ENCODE measurements at regions not wholly inside any gene's neighbourhood (a gene's known extent, or its start where the extent isn't known, plus 50 kb on each side); places are given as distances from the start of the nearest gene placed in this dataset.

- no peak for DNase-seq (ENCODE audit: low read depth)
These were observed 222.9 kb downstream of the BRD1 start for GRCh38 chr22:49604732-49605302.

- no peak for DNase-seq (ENCODE audit: low read depth)
These were observed 224.7 kb downstream of the BRD1 start for GRCh38 chr22:49603016-49603415.

- DNase-seq (ENCODE audit: low read depth) = no peak
These were observed 225.2 kb downstream of the BRD1 start for GRCh38 chr22:49602481-49602880.

GRCh38 chr22:49601614-49602321 lies 225.9 kb downstream of the BRD1 start:
- no peak for DNase-seq (ENCODE audit: low read depth)

GRCh38 chr22:49600891-49601431 lies 226.7 kb downstream of the BRD1 start:
- DNase-seq (ENCODE audit: low read depth) = no peak

GRCh38 chr22:49600468-49600867 lies 227.2 kb downstream of the BRD1 start:
- DNase-seq (ENCODE audit: low read depth) = no peak

- DNase-seq (ENCODE audit: low read depth) = no peak
These were observed 227.8 kb downstream of the BRD1 start for GRCh38 chr22:49599691-49600455.

GRCh38 chr22:49599039-49599438 lies 228.6 kb downstream of the BRD1 start:
- no peak for DNase-seq (ENCODE audit: low read depth)

- DNase-seq (ENCODE audit: low read depth) = no peak
These were observed 229.3 kb downstream of the BRD1 start for GRCh38 chr22:49598338-49598737.

GRCh38 chr22:49597428-49598039 lies 230.1 kb downstream of the BRD1 start:
- DNase-seq (ENCODE audit: low read depth) = no peak

GRCh38 chr22:49595465-49596078 lies 232.1 kb downstream of the BRD1 start:
- DNase-seq (ENCODE audit: low read depth) = no peak

GRCh38 chr22:49594078-49594477 lies 233.6 kb downstream of the BRD1 start:
- DNase-seq (ENCODE audit: low read depth) = no peak

- DNase-seq (ENCODE audit: low read depth) = no peak
These were observed 234.2 kb downstream of the BRD1 start for GRCh38 chr22:49593509-49593908.

- DNase-seq (ENCODE audit: low read depth) = no peak
These were observed 234.7 kb downstream of the BRD1 start for GRCh38 chr22:49592780-49593501.

GRCh38 chr22:49590851-49591445 lies 236.7 kb downstream of the BRD1 start:
- no peak for DNase-seq (ENCODE audit: low read depth)

- no peak for DNase-seq (ENCODE audit: low read depth)
These were observed 237.3 kb downstream of the BRD1 start for GRCh38 chr22:49590381-49590780.

- DNase-seq (ENCODE audit: low read depth) = no peak
These were observed 237.9 kb downstream of the BRD1 start for GRCh38 chr22:49589811-49590210.

- DNase-seq (ENCODE audit: low read depth) = no peak
These were observed 238.4 kb downstream of the BRD1 start for GRCh38 chr22:49589301-49589700.

GRCh38 chr22:49588739-49589138 lies 238.9 kb downstream of the BRD1 start:
- no peak for DNase-seq (ENCODE audit: low read depth)

- DNase-seq (ENCODE audit: low read depth) = no peak
These were observed 239.7 kb downstream of the BRD1 start for GRCh38 chr22:49587987-49588386.

GRCh38 chr22:49587421-49587820 lies 240.3 kb downstream of the BRD1 start:
- DNase-seq (ENCODE audit: low read depth) = no peak

All from GM04503 (cell line).